ENCODE measurements at regions not wholly inside any gene's neighbourhood (a gene's known extent, or its start where the extent isn't known, plus 50 kb on each side); places are given as distances from the start of the nearest gene placed in this dataset.

- TF ChIP-seq TAF1 (IDR thresholded peaks at IDR 0.05; ENCODE audit: low read depth) (no peak), FOXM1 (IDR thresholded peaks at IDR 0.05; ENCODE audit: borderline replicate concordance, low read depth) (no peak), NFIC (IDR thresholded peaks at IDR 0.05) (no peak)
Measured at GRCh38 chr11:16536513-16536912, 180.2 kb upstream of the SOX6 start.

All from Ishikawa (cell line).